GM23338 (cell line): ENCODE measurements at regions not wholly inside any gene's neighbourhood (a gene's known extent, or its start where the extent isn't known, plus 50 kb on each side); places are given as distances from the start of the nearest gene placed in this dataset.

ENCODE experiments used
- ATAC-seq: fragments of 200-7000 bp; cut with Tn5 transposase; 3 replicates; pipeline ENCODE4 v1.9.1; 2020
- DNase-seq: peaks from one replicate; pipeline ENCODE4 v3.0.0-alpha.2; 2015; ENCODE audit warnings: low spot score
- H2AFZ ChIP-seq: fragments of 200-600 bp; sonication (generic); 2 replicates; pipeline ENCODE4 v1.8.0; 2016; ENCODE audit warnings: antibody characterized with exemption, mild to moderate bottlenecking, moderate library complexity
- H3F3A ChIP-seq: fragments of 200-600 bp; sonication (generic); replicated peaks from 2 replicates; pipeline ENCODE4 v1.8.0; 2017; ENCODE audit warnings: antibody characterized with exemption, mixed run types, low read depth
- H3K27ac ChIP-seq: fragments of 200-600 bp; sonication (generic); 2 replicates; pipeline ENCODE4 v1.6.1; 2016; ENCODE audit warnings: low read depth
- H3K27me3 ChIP-seq: fragments of 200-600 bp; sonication (generic); 2 replicates; pipeline ENCODE4 v1.8.0; 2016; ENCODE audit warnings: mild to moderate bottlenecking, mixed run types, moderate library complexity; ENCODE audit not compliant: insufficient read depth
- H3K36me3 ChIP-seq: fragments of 200-600 bp; sonication (generic); 2 replicates; pipeline ENCODE4 v1.8.0; 2016; ENCODE audit warnings: mild to moderate bottlenecking; ENCODE audit not compliant: insufficient read depth
- H3K4me1 ChIP-seq: fragments of 200-600 bp; sonication (generic); 2 replicates; pipeline ENCODE4 v1.8.0; 2016; ENCODE audit warnings: mild to moderate bottlenecking, moderate library complexity; ENCODE audit not compliant: insufficient read depth
- H3K4me2 ChIP-seq: fragments of 200-600 bp; sonication (generic); 2 replicates; pipeline ENCODE4 v1.7.1; 2017; ENCODE audit warnings: mixed run types
- H3K4me3 ChIP-seq: fragments of 200-600 bp; sonication (generic); 2 replicates; pipeline ENCODE4 v1.6.1; 2016; ENCODE audit warnings: mixed run types
- H3K79me2 ChIP-seq: fragments of 200-600 bp; sonication (generic); replicated peaks from 2 replicates; pipeline ENCODE4 v1.8.0; 2017; ENCODE audit warnings: mild to moderate bottlenecking; ENCODE audit not compliant: insufficient read depth
- H3K9me2 ChIP-seq: fragments of 200-600 bp; sonication (generic); 2 replicates; pipeline ENCODE4 v1.8.0; 2017; ENCODE audit not compliant: insufficient read depth
- H4K20me1 ChIP-seq: fragments of 200-600 bp; sonication (generic); replicated peaks from 2 replicates; pipeline ENCODE4 v1.8.0; 2017; ENCODE audit warnings: mild to moderate bottlenecking; ENCODE audit not compliant: insufficient read depth
- H3K27ac Mint-ChIP-seq: 2 replicates; pipeline ENCODE4 v1.8.0; 2020; ENCODE audit warnings: inconsistent platforms, mild to moderate bottlenecking, moderate library complexity, mixed read lengths
- H3K27me3 Mint-ChIP-seq: 3 replicates; pipeline ENCODE4 v1.8.0; 2022; ENCODE audit warnings: low read depth, mild to moderate bottlenecking, moderate library complexity, mixed read lengths, inconsistent platforms; ENCODE audit not compliant: insufficient read depth, poor library complexity
- H3K36me3 Mint-ChIP-seq: 3 replicates; pipeline ENCODE4 v1.8.0; 2021; ENCODE audit warnings: low read depth, mild to moderate bottlenecking, inconsistent platforms, moderate library complexity, mixed read lengths
- H3K4me1 Mint-ChIP-seq: 3 replicates; pipeline ENCODE4 v1.8.0; 2020; ENCODE audit warnings: mild to moderate bottlenecking, inconsistent platforms, mixed read lengths
- H3K4me3 Mint-ChIP-seq: 3 replicates; pipeline ENCODE4 v1.8.0; 2021; ENCODE audit warnings: moderate library complexity, mild to moderate bottlenecking, inconsistent platforms, mixed read lengths
- H3K9me3 Mint-ChIP-seq: 3 replicates; pipeline ENCODE4 v1.8.0; 2020; ENCODE audit warnings: moderate library complexity, mild to moderate bottlenecking, inconsistent platforms, mixed read lengths
- CTCF ChIP-seq, 2 experiments: fragments of 200-600 bp in 1 of 2; sonication (generic) in 1 of 2; conservative IDR thresholded peaks; 2 replicates each; pipeline versions ENCODE4 v1.5.1 to v1.6.1; 2016 to 2017; ENCODE audit warnings: antibody characterized with exemption in 2 of 2, low read depth in 2 of 2, mild to moderate bottlenecking in 2 of 2, moderate library complexity in 1 of 2
- ETS1 ChIP-seq: IDR thresholded peaks from 2 replicates; pipeline ENCODE4 v1.6.1; 2016; ENCODE audit warnings: antibody characterized with exemption
- EZH2 ChIP-seq: fragments of 200-600 bp; sonication (generic); IDR thresholded peaks from one replicate; pipeline ENCODE4 v1.8.0; 2017; ENCODE audit warnings: antibody characterized with exemption, mild to moderate bottlenecking, low read depth; ENCODE audit not compliant: unreplicated experiment
- EZH2phosphoT487 ChIP-seq: fragments of 200-600 bp; sonication (generic); IDR thresholded peaks from one replicate; pipeline ENCODE4 v1.8.1; 2018; ENCODE audit warnings: antibody characterized with exemption; ENCODE audit not compliant: unreplicated experiment
- JUNB ChIP-seq: IDR thresholded peaks from one replicate; pipeline ENCODE4 v1.6.1; 2016; ENCODE audit warnings: antibody characterized with exemption; ENCODE audit not compliant: unreplicated experiment
- NANOG ChIP-seq: IDR thresholded peaks from 2 replicates; pipeline ENCODE4 v1.6.1; 2016; ENCODE audit warnings: antibody characterized with exemption, borderline replicate concordance
- POLR2AphosphoS5 ChIP-seq: IDR thresholded peaks from 2 replicates; pipeline ENCODE4 v1.6.1; 2016; ENCODE audit warnings: antibody characterized with exemption, low read depth
- STAT1 ChIP-seq: IDR thresholded peaks from one replicate; pipeline ENCODE4 v1.6.1; 2016; ENCODE audit warnings: antibody characterized with exemption; ENCODE audit not compliant: unreplicated experiment
- ZNF114 ChIP-seq: fragments of 250-450 bp; sonication (Bioruptor Pico); IDR thresholded peaks from 2 replicates; pipeline ENCODE4 v1.5.0; 2020; ENCODE audit warnings: mild to moderate bottlenecking, moderate library complexity
- ZNF331 ChIP-seq: fragments of 250-450 bp; sonication (Bioruptor Pico); IDR thresholded peaks from 2 replicates; pipeline ENCODE4 v1.5.0; 2020; ENCODE audit warnings: low read depth, mild to moderate bottlenecking, moderate library complexity
- ZNF462 ChIP-seq: fragments of 250-450 bp; sonication (Bioruptor Pico); IDR thresholded peaks from 2 replicates; pipeline ENCODE4 v1.5.0; 2020; ENCODE audit warnings: mild to moderate bottlenecking, moderate library complexity

GRCh38 chrX:97743014-97743413, 859.3 kb downstream of the RPA4 start:
- Histone ChIP-seq H3F3A (no peaks in the 10 kb centered on the region), H3K79me2 (no peaks in the 10 kb centered on the region), H4K20me1 (no peaks in the 10 kb centered on the region), H2AFZ (no peak overlapping the region), H3K4me1 (no peaks in the 10 kb centered on the region), H3K27ac (no peak overlapping the region), H3K9me2 (no peaks in the 10 kb centered on the region), H3K4me3 (no peak overlapping the region), H3K27me3 (no peaks in the 10 kb centered on the region), H3K36me3 (no peaks in the 10 kb centered on the region), H3K4me2 (no peak overlapping the region)
- TF ChIP-seq ZNF114 (CRISPR knock-in tag) (no peak), EZH2phosphoT487 (no peak), CTCF (conservative IDR thresholded peaks at IDR 0.05; ENCODE audit: low read depth in 2 of 2) (peak; percentile 41 to 55; a peak in 3 of 4 replicates), JUNB (no peak), POLR2AphosphoS5 (no peak), STAT1 (no peak)
- DNase-seq, result peak; percentile 10
- H3K27ac Mint-ChIP-seq, result no peak overlapping the region
- H3K36me3 Mint-ChIP-seq, result peaks cover 7% of the 10 kb centered on the region; the same call in 2 of the 3 replicates
- no peak overlapping the region for H3K4me3 Mint-ChIP-seq
- H3K4me1 Mint-ChIP-seq, result no peaks in the 10 kb centered on the region; the same call in 2 of the 3 replicates
- ATAC-seq, result no peak
- H3K27me3 Mint-ChIP-seq, result no peaks in the 10 kb centered on the region
- H3K9me3 Mint-ChIP-seq, result peaks cover 11% of the 10 kb centered on the region

GRCh38 chrX:97747346-97747745, 863.6 kb downstream of the RPA4 start:
- no peaks in the 10 kb centered on the region for H3K9me2 ChIP-seq
- H3K36me3 ChIP-seq, result no peaks in the 10 kb centered on the region
- no peak for DNase-seq
- H3K27ac Mint-ChIP-seq, result no peak overlapping the region
- H3K27me3 ChIP-seq, result no peaks in the 10 kb centered on the region
- H3K9me3 Mint-ChIP-seq, result peaks cover 7% of the 10 kb centered on the region
- H3K36me3 Mint-ChIP-seq, result peaks cover 5% of the 10 kb centered on the region; the same call in 2 of the 3 replicates
- no peak overlapping the region for H3K4me3 ChIP-seq
- H3F3A ChIP-seq, result no peaks in the 10 kb centered on the region
- no peak for ATAC-seq
- H3K4me1 ChIP-seq, result no peaks in the 10 kb centered on the region
- H2AFZ ChIP-seq, result no peak overlapping the region
- H3K27ac ChIP-seq, result no peak overlapping the region
- no peaks in the 10 kb centered on the region for H3K4me1 Mint-ChIP-seq
- H3K79me2 ChIP-seq, result no peaks in the 10 kb centered on the region
- no peaks in the 10 kb centered on the region for H3K27me3 Mint-ChIP-seq
- no peaks in the 10 kb centered on the region for H4K20me1 ChIP-seq
- H3K4me3 Mint-ChIP-seq, result no peak overlapping the region
- no peak overlapping the region for H3K4me2 ChIP-seq
- TF ChIP-seq CTCF (conservative IDR thresholded peaks at IDR 0.05; ENCODE audit: low read depth in 2 of 2) (no peak), POLR2AphosphoS5 (no peak), EZH2 (no peak), NANOG (no peak), ZNF462 (CRISPR knock-in tag) (no peak), ZNF331 (CRISPR knock-in tag) (no peak), ZNF114 (CRISPR knock-in tag) (no peak), ETS1 (no peak)
